NCI-H226 (cell line): ENCODE measurements at regions not wholly inside any gene's neighbourhood (a gene's known extent, or its start where the extent isn't known, plus 50 kb on each side); places are given as distances from the start of the nearest gene placed in this dataset.
A peak's percentile ranks its signal among the peaks of the same experiment; 100 is the strongest.
"Not testable (repeated sequence)": the region's sequence is repeated elsewhere in the genome, so short reads cannot be mapped to it uniquely, and the experiment has no call there.

Experiments
- DNase-seq: peaks from one replicate; pipeline ENCODE4 v3.0.0-alpha.2; 2015

DNA sequence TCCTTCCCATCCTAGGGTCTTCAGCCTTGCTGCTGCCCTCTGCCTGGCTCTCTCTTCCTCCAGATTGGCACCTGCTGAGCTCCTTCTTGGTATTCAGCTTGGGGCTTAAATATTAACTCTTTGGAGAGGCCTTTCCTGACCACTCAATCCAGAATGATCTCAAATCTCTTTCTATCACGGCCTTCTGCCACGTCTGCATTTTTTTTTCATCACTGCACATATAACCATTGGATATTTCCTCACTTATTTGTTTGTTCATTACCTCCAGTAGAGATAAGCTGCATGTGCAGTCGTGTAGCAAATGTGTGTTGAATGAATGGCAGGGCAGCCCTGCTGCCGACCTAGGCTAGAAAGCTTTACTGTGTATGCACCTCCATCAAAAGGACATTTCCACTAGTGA is 51.6 kb upstream of the MPP7 start:
- no peak for DNase-seq

GRCh38 chr10:28355376-28355775 is 52.5 kb upstream of the MPP7 start:
- no peak for DNase-seq

DNA sequence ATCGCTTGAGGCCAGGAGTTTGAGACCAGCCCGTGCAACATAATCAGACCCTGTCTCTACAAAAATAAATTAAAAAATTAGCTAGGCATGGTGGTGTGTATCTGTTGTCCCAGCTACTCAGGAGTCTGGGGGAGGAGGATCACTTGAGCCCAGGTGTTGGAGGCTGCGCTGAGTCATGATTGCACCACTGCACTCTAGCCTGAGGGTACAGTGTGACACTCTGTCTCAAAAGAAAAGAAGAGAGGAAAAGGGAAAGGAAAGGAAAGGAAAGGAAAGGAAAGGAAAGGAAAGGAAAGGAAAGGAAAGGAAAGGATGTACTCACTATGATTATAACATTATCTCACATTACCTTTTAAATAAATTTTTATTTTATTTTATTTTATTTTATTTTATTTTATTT is 56.5 kb upstream of the MPP7 start:
- DNase-seq = no peak

DNA sequence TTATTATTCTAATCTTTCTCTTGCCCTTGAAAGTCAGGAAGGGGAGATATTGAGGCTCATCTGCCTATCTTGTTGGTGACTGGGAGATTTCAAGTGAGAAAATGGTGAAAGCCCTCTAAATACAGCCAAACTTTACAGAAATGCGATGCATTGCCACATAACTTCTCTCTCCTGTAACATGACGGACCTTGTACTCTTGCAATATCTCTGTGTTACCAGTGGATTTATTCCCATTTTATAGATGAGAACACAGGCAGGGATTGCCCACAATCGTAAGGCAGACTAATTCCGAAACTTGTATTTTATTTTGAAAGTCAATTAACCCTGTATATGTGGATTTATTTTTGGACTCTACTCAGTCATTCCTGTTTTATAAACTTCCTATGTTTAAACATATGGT is 57.3 kb upstream of the MPP7 start:
- no peak for DNase-seq

GRCh38 chr10:28363376-28363775 is 60.5 kb upstream of the MPP7 start:
- no peak for DNase-seq

DNA sequence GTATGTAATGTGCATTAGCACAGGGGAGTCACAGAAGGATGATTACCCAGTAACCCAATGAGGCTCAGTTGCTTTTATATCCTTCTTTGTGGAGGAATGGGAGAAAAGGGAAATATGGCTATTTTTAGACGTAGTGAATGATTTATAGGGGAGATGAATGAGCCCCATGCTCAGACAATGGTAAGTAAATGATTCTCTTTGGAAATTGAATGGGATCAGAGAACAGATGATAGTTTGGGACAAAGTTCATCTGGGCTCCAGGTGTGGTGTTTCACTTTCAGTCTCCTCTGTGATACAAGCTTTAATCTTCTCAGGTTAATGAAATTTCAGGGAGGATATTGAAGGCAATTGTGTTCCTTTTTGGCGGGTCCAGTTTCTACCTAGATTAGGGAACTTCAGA is 63.0 kb upstream of the MPP7 start:
- no peak for DNase-seq

- DNase-seq = no peak
Measured at GRCh38 chr10:28366994-28367393, 64.1 kb upstream of the MPP7 start.

GRCh38 chr10:28367413-28367812 is 64.5 kb upstream of the MPP7 start:
- DNase-seq = no peak

DNA sequence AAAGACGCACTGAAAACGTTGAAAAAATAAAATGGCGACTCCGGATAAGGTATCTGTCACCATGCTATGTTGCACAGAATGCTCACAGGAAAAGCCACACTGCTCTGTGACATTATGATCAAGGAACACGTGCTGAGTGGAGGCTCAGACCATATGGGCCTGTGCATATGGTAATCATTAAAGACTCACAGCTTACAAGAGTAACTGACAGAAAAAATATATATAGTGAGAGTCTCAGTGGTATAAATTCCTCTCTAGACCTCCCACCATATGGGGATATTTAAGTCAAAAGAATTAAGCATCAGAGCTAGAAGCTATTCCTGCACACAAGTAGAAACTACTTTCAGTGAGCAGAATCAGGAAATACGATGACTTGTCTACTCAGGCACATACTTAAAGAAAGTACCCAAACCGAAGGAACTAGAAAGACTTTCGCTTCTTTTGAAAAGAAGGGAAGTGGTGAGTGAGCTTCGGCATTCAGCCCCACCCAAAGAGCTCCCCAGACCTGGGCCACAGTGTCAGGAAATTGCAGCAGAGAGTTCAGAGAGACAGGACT is 65.1 kb upstream of the MPP7 start:
- no peak for DNase-seq

- DNase-seq = no peak
Measured at GRCh38 chr10:28370107-28370835, 67.4 kb upstream of the MPP7 start.

- not testable (repeated sequence) for DNase-seq
Measured at GRCh38 chr10:28371638-28372037, 68.8 kb upstream of the MPP7 start.

DNA sequence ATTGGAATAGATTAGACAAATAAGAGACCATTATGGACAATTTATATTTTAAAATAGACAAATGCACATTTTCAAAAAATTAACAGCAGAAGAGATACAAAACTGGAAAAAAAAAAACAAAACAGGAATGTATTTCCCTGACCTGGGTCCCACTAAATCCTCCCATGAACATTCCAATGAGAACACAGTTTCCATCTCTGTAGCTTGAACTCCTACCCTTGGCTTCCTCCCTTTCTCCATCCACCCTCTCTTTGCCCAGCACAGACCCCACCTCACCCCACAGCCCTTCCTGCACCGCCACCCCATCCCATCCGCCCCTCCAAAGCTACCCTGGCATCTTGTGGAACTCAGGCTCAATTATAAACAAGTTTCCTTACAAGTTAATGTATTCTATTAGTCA is 71.2 kb upstream of the MPP7 start:
- no peak for DNase-seq

GRCh38 chr10:28375399-28376354 is 72.8 kb upstream of the MPP7 start:
- DNase-seq = peak; percentile 58

- no peak for DNase-seq
Measured at GRCh38 chr10:28378986-28379585, 76.2 kb upstream of the MPP7 start.

GRCh38 chr10:28381466-28381865 is 78.6 kb upstream of the MPP7 start:
- DNase-seq = no peak

- DNase-seq = peak; percentile 23
Measured at GRCh38 chr10:28381903-28382347, 79.1 kb upstream of the MPP7 start.

GRCh38 chr10:28382525-28383269 is 79.8 kb upstream of the MPP7 start:
- no peak for DNase-seq

DNA sequence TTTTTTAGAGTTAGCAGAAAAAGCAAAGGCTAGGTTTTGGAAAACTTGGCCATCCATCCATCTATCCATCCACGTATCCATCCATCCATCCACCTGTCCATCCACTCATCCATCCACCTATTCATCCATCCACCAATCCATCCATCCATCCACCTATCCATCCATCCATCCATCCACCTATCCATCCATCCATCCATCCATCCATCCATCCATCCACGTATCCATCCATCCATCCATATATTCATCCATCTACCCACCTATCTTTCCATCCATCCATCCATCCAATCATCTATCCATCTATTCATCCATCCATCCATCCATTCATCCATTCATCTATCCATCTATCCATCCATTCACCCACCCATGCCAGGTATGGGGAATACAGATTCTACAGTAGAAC is 81.7 kb upstream of the MPP7 start:
- no peak for DNase-seq

- DNase-seq = no peak
Measured at GRCh38 chr10:28385748-28386502, 83.1 kb upstream of the MPP7 start.

DNA sequence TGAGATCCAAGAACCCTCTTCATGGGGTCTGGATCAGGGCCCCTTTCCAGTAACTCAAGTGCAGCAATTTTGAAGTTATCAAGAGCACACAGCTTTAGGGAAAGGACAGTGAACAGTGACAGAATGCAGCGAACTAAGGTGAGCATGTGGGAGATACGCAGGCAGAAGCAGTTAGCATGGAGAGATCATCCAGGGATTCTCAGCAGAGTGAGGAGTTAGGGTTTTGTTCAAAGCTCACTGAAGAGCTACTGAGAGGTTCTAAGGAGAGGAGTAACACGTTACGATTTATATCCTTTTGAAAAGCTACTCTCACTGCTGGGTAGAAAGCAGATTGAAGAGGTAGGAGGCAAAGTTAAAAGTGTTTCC is 83.6 kb upstream of the MPP7 start:
- DNase-seq = no peak

DNA sequence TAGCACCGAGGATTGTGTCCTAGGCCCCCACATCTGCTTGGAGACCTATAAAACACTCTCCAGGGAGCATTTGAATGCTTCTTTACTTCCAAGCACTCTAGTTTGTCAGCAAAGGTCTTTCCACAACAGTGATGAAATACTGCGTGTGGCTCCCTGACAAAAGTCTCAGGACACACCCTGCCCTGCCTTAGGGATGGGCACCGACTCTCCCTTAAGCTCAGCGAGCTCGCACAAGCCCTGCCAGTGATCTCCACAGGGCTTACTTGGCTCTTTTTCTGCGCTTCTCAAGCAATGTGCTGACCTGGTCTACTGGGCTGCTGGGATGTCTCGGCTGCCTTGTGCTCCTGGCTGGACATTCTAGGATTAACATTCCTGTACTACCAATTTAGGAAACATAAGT is 84.3 kb upstream of the MPP7 start:
- DNase-seq = no peak

DNA sequence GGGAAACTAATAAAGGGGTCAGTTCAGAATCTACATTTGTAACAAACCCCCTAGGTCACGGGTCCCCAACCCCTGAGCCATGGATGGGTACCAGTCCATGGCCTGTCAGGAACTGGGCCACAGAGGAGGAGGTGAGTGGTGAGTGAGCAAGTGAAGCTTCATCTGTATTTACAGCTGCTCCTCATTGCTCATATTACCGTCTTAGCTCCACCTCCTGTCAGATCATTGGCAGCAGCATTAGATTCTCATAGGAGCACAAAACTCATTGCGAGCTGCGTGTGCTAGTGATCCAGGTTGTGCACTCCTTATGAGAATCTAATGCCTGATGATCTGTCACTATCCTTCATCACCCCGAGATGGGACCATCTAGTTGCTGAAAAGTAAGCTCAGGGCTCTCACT is 88.4 kb upstream of the MPP7 start:
- no peak for DNase-seq
